ENCODE measurements at regions not wholly inside any gene's neighbourhood (a gene's known extent, or its start where the extent isn't known, plus 50 kb on each side); places are given as distances from the start of the nearest gene placed in this dataset.

- TF ChIP-seq CTCF (IDR thresholded peaks at IDR 0.05 in 2 of 3, conservative IDR thresholded peaks at IDR 0.05 in 1 of 3; ENCODE audit: control insufficient read depth in 2 of 3, extremely low read depth in 1 of 3, insufficient read depth in 1 of 3, low read depth in 3 of 3, low read length in 3 of 3) (no peak), POLR2A (IDR thresholded peaks at IDR 0.05; ENCODE audit: low read depth, low read length) (no peak), TAF1 (IDR thresholded peaks at IDR 0.05; ENCODE audit: borderline replicate concordance, low read depth, low read length) (no peak), NR2C2 (IDR thresholded peaks at IDR 0.05; ENCODE audit: borderline replicate concordance, control insufficient read depth, insufficient read length, low read depth) (no peak), SIX5 (IDR thresholded peaks at IDR 0.05; ENCODE audit: low read depth, low read length, severe bottlenecking) (no peak), SREBF2 (IDR thresholded peaks at IDR 0.05; ENCODE audit: low read length) (no peak), IKZF1 (conservative IDR thresholded peaks at IDR 0.05) (no peak), RCOR1 (conservative IDR thresholded peaks at IDR 0.05; ENCODE audit: low read depth, low read length) (no peak), E4F1 (IDR thresholded peaks at IDR 0.05; ENCODE audit: borderline replicate concordance, partially characterized antibody) (no peak), BHLHE40 (IDR thresholded peaks at IDR 0.05; ENCODE audit: borderline replicate concordance in 1 of 2, low read depth in 2 of 2, low read length in 1 of 2) (no peak), ZBTB33 (IDR thresholded peaks at IDR 0.05) (no peak), SUZ12 (IDR thresholded peaks at IDR 0.05; ENCODE audit: unreplicated experiment) (no peak)
Observed at GRCh38 chr1:63122079-63122478, 200.3 kb upstream of the FOXD3 start.
